Gastrocnemius medialis (tissue), 4 donors: ENCODE measurements at regions not wholly inside any gene's neighbourhood (a gene's known extent, or its start where the extent isn't known, plus 50 kb on each side); places are given as distances from the start of the nearest gene placed in this dataset.

Source experiments
- ATAC-seq, 2 donors: fragments of 150-250 bp; one replicate each; pipeline ENCODE4 v1.9.1; 2016
- DNase-seq, 2 donors: peaks; one replicate each; pipeline ENCODE4 v3.0.0-alpha.2; 2019
- H3K27ac ChIP-seq, 4 donors: fragments of 200-600 bp; sonication (generic); 1 replicate in 1 of 4; 2 replicates in 3 of 4; pipeline ENCODE4 v1.5.1; 2016 to 2018; ENCODE audit warnings: mild to moderate bottlenecking in 2 of 4, moderate library complexity in 1 of 4
- H3K27me3 ChIP-seq, 3 donors: fragments of 200-600 bp; sonication (generic) in 2 of 3; 1 replicate in 1 of 3; 2 replicates in 2 of 3; pipeline versions ENCODE4 v1.5.1 to v1.6.0; 2016 to 2019; ENCODE audit warnings: mild to moderate bottlenecking in 1 of 3, moderate library complexity in 1 of 3
- H3K36me3 ChIP-seq, 2 donors: fragments of 200-600 bp; sonication (generic) in 1 of 2; one replicate each; pipeline ENCODE4 v1.5.1; 2017 to 2018
- H3K4me1 ChIP-seq, 2 donors: fragments of 200-600 bp; sonication (generic) in 1 of 2; one replicate each; pipeline ENCODE4 v1.5.1; 2016 to 2017; ENCODE audit warnings: mild to moderate bottlenecking in 2 of 2
- H3K4me3 ChIP-seq, 4 donors: fragments of 200-600 bp; sonication (generic) in 3 of 4; 1 replicate in 1 of 4; 2 replicates in 3 of 4; pipeline ENCODE4 v1.5.1; 2016 to 2019; ENCODE audit warnings: mild to moderate bottlenecking in 2 of 4
- H3K9me3 ChIP-seq, 3 donors: fragments of 200-600 bp; sonication (generic) in 2 of 3; 1 replicate in 1 of 3; 2 replicates in 2 of 3; pipeline ENCODE4 v1.5.1; 2016 to 2019
- POLR2A ChIP-seq, 2 donors: fragments of 450-650 bp; IDR thresholded peaks; one replicate each; pipeline ENCODE4 v1.6.1; 2017; ENCODE audit warnings: antibody characterized with exemption in 2 of 2, mild to moderate bottlenecking in 2 of 2, moderate library complexity in 2 of 2
- in situ Hi-C, 4 donors: fragments of 200-750 bp; cut with MboI; loops; one replicate each; pipeline versions ENCODE4 v1.15.0 to v1.8.0; 2017; ENCODE audit warnings: low sequenced_read_pairs in 4 of 4
- intact Hi-C: fragments of 100-400 bp; cut with DNase I; formaldehyde crosslinking; loops from one replicate; pipeline ENCODE4 v1.15.1; 2023; ENCODE audit warnings: low total_unique reads
- TF ChIP-seq, protein P1 (sequence below), 5 experiments: fragments of 450-650 bp in 3 of 5; fragments of 200-600 bp in 2 of 5; sonication (generic) in 2 of 5; IDR thresholded peaks in 4 of 5; conservative IDR thresholded peaks in 1 of 5; 1 replicate in 4 of 5; 2 replicates in 1 of 5; pipeline ENCODE4 v1.5.1; 2016 to 2019; ENCODE audit warnings: antibody characterized with exemption in 5 of 5, mild to moderate bottlenecking in 3 of 5, moderate library complexity in 3 of 5

DNA sequence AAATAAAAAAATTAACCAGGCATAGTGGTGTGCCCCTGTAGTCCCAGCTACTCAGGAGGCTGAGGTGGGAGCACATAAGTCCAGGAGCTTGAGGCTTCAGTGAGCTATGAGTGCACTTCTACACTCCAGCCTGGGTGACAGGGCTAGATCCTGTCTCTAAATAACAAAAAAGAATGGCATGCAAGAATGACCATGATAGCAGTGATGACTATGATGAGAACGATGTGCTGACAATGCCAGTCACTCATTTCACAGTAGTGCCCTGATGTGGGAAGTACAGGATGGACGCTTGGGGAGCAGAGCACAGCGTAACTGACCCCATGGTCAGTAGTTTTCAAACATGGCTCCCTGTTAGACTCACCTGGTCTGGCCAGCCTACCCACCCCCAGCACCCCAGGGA, 139.1 kb downstream of the VAPA start:
- peaks cover 3 to 4% of the 10 kb centered on the region in 2 donors for H3K4me1 ChIP-seq
- intact Hi-C loops (no loop called here), in situ Hi-C loops (no loop called here)
- no peak overlapping the region for H3K4me3 ChIP-seq
- no peak overlapping the region for H3K27ac ChIP-seq
- H3K27me3 ChIP-seq: peaks cover 0 to 2% (median 0%) of the 10 kb centered on the region in 3 donors
- DNase-seq (no peak), ATAC-seq (no peak)
- H3K36me3 ChIP-seq: no peaks in the 10 kb centered on the region
- H3K9me3 ChIP-seq: no peaks in the 10 kb centered on the region
- TF ChIP-seq POLR2A (IDR thresholded peaks at IDR 0.05): no peak
- TF ChIP-seq, protein P1, sequence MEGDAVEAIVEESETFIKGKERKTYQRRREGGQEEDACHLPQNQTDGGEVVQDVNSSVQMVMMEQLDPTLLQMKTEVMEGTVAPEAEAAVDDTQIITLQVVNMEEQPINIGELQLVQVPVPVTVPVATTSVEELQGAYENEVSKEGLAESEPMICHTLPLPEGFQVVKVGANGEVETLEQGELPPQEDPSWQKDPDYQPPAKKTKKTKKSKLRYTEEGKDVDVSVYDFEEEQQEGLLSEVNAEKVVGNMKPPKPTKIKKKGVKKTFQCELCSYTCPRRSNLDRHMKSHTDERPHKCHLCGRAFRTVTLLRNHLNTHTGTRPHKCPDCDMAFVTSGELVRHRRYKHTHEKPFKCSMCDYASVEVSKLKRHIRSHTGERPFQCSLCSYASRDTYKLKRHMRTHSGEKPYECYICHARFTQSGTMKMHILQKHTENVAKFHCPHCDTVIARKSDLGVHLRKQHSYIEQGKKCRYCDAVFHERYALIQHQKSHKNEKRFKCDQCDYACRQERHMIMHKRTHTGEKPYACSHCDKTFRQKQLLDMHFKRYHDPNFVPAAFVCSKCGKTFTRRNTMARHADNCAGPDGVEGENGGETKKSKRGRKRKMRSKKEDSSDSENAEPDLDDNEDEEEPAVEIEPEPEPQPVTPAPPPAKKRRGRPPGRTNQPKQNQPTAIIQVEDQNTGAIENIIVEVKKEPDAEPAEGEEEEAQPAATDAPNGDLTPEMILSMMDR (IDR thresholded peaks at IDR 0.05 in 4 of 5, conservative IDR thresholded peaks at IDR 0.05 in 1 of 5): no peak

DNA sequence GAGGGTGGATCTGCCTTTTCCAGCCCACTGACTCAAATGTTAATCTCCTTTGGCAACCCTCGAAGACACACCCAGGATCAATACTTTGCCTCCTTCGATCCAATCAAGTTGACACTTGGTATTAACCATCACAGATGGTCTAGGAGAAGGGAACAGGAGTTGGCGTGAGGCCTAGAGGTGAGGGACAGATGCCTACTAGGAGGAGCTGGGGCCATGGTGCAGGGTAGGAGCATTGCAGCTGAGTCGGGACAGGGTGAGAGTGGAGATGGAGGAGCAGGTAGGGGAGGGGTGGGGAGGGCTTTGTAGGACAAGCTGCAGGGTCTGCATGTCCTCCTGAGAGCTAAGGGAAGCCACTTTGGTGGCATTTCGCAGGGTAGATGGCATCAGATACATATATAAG, 140.0 kb downstream of the VAPA start:
- H3K36me3 ChIP-seq: no peaks in the 10 kb centered on the region
- no peak overlapping the region for H3K27ac ChIP-seq
- H3K4me1 ChIP-seq: peaks cover 3 to 4% of the 10 kb centered on the region in 2 donors
- H3K4me3 ChIP-seq: no peak overlapping the region
- no peak for DNase-seq
- no peak for ATAC-seq
- H3K9me3 ChIP-seq: no peaks in the 10 kb centered on the region
- in situ Hi-C loops: no loop called here
- TF ChIP-seq, protein P1 (IDR thresholded peaks at IDR 0.05 in 4 of 5, conservative IDR thresholded peaks at IDR 0.05 in 1 of 5): no peak
- no peak for TF ChIP-seq POLR2A (IDR thresholded peaks at IDR 0.05)
- H3K27me3 ChIP-seq: no peaks in the 10 kb centered on the region
- intact Hi-C loops: no loop called here

DNA sequence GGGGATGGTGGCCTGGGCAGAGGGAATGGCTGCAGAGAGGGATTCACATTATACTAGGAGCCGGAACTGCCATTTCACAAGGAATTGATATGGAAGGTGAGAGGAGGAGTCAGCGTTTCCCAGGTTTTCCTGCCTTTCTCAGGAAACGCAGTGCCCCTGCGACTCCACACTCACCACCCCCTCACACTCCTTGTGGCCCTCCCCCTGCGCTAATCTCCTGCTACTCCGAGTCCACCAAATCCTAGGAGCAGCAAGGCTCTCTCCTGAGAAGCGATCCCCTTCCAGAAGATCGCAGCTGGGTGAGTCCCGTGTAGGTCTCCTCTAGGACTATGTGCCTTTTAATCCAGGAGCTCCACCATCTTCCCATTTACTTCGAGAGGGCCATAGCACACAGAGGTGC, 140.6 kb downstream of the VAPA start:
- TF ChIP-seq, protein P1 (IDR thresholded peaks at IDR 0.05 in 4 of 5, conservative IDR thresholded peaks at IDR 0.05 in 1 of 5): no peak
- no peak for TF ChIP-seq POLR2A (IDR thresholded peaks at IDR 0.05)
- Histone ChIP-seq H3K4me1 (peaks cover 3 to 4% of the 10 kb centered on the region in 2 donors), H3K9me3 (no peaks in the 10 kb centered on the region), H3K4me3 (no peak overlapping the region), H3K27ac (no peak overlapping the region), H3K36me3 (no peaks in the 10 kb centered on the region), H3K27me3 (no peaks in the 10 kb centered on the region)
- no peak for ATAC-seq
- DNase-seq: no peak
- in situ Hi-C loops (no loop called here), intact Hi-C loops (no loop called here)

DNA sequence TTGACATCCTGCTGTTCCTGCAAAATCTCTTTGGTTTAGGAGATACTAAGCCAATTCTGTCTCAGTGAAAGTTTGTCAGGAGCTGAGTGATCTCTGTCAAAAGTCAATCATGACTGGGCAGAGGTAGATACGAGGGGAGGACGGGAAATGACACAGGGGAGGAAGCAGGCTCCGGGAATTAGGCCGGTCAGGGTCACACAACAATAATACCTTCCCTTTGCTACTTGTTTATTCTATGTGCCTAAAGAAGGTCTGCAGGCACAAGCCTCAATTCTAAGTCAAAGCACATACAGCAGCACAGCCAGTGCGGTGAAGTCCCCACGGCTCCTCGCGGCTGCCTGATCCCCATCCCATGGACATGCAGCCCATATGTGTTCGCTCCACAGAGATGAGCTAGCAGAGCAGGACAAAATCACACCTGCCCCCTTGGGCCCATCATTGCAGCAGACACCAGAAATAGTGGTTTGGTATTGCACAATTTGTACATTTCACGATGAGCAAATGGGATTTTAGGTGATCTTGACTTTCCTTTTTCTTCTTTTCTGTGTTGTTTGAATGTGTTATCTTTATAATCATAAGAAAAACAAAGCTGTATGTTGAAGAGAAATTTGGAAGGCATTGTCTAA, 141.4 kb downstream of the VAPA start:
- Histone ChIP-seq H3K4me3 (no peak overlapping the region), H3K9me3 (no peaks in the 10 kb centered on the region), H3K4me1 (peaks cover 3 to 10% of the 10 kb centered on the region in 2 donors), H3K36me3 (no peaks in the 10 kb centered on the region), H3K27ac (no peak overlapping the region), H3K27me3 (no peaks in the 10 kb centered on the region)
- TF ChIP-seq, protein P1 (IDR thresholded peaks at IDR 0.05 in 4 of 5, conservative IDR thresholded peaks at IDR 0.05 in 1 of 5): no peak
- no peak for TF ChIP-seq POLR2A (IDR thresholded peaks at IDR 0.05)
- intact Hi-C loops: no loop called here
- DNase-seq (no peak), ATAC-seq (no peak)
- in situ Hi-C loops: no loop called here

DNA sequence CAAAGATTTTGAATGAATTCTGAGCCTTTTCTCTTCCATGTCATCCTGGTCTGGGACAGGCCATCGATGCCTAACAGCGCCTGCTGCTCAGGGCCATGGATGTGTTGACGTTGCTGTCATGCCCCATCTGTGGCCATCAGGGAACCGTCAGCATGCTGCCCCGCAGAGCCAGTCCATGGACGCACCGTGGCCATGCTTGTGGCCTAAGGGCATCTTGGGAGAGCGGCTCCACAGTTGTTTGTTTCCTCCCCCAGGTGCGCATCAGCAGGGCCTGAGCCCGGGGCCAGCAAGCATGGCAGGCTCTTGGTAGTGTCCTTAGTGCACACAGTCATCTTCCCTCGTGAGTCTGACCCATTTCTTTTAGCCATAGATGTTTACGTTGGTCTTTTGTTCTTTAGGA, 142.7 kb downstream of the VAPA start:
- no peak for DNase-seq
- no peaks in the 10 kb centered on the region for H3K9me3 ChIP-seq
- no peak for ATAC-seq
- TF ChIP-seq POLR2A (IDR thresholded peaks at IDR 0.05): no peak
- TF ChIP-seq, protein P1 (IDR thresholded peaks at IDR 0.05 in 4 of 5, conservative IDR thresholded peaks at IDR 0.05 in 1 of 5): no peak
- intact Hi-C loops (no loop called here), in situ Hi-C loops (no loop called here)
- no peak overlapping the region for H3K4me3 ChIP-seq
- no peak overlapping the region for H3K27ac ChIP-seq
- H3K27me3 ChIP-seq: no peaks in the 10 kb centered on the region
- peaks cover 3 to 11% of the 10 kb centered on the region in 2 donors for H3K4me1 ChIP-seq
- no peaks in the 10 kb centered on the region for H3K36me3 ChIP-seq
